ENCODE measurements at regions not wholly inside any gene's neighbourhood (a gene's known extent, or its start where the extent isn't known, plus 50 kb on each side); places are given as distances from the start of the nearest gene placed in this dataset.

DNA sequence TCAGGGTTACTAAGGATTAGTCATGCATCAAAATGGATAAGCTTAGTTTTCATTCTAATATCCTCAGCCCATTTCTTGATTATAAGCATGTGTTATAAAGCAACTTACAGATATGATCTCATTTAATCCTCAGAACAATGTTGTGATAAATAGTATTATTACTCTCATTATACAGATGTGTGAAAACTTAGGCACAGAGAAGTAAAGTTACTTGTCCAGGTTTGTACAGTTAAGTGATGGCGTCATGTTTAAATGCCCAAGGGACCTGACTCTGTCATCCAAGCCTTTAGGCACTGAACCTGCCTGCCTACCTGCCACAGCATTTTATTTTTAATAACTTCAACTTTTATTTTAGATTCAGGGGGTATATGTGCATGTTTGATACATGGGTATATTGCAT, 472.9 kb upstream of the SEMA6D start:
- TF ChIP-seq, protein P1, sequence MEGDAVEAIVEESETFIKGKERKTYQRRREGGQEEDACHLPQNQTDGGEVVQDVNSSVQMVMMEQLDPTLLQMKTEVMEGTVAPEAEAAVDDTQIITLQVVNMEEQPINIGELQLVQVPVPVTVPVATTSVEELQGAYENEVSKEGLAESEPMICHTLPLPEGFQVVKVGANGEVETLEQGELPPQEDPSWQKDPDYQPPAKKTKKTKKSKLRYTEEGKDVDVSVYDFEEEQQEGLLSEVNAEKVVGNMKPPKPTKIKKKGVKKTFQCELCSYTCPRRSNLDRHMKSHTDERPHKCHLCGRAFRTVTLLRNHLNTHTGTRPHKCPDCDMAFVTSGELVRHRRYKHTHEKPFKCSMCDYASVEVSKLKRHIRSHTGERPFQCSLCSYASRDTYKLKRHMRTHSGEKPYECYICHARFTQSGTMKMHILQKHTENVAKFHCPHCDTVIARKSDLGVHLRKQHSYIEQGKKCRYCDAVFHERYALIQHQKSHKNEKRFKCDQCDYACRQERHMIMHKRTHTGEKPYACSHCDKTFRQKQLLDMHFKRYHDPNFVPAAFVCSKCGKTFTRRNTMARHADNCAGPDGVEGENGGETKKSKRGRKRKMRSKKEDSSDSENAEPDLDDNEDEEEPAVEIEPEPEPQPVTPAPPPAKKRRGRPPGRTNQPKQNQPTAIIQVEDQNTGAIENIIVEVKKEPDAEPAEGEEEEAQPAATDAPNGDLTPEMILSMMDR (IDR thresholded peaks at IDR 0.05): no peak
- TF ChIP-seq POLR2A (IDR thresholded peaks at IDR 0.05): no peak

All from lower leg skin (tissue), 3 donors.